Fibroblast of gingiva (primary cell): ENCODE measurements at regions not wholly inside any gene's neighbourhood (a gene's known extent, or its start where the extent isn't known, plus 50 kb on each side); places are given as distances from the start of the nearest gene placed in this dataset.

Experiments
- DNase-seq: peaks from one replicate; pipeline ENCODE4 v3.0.0-alpha.2; 2011; ENCODE audit warnings: low read depth

- DNase-seq, result no peak
Measured at GRCh38 chr3:79542-79941, 117.0 kb upstream of the CHL1 start.

DNA sequence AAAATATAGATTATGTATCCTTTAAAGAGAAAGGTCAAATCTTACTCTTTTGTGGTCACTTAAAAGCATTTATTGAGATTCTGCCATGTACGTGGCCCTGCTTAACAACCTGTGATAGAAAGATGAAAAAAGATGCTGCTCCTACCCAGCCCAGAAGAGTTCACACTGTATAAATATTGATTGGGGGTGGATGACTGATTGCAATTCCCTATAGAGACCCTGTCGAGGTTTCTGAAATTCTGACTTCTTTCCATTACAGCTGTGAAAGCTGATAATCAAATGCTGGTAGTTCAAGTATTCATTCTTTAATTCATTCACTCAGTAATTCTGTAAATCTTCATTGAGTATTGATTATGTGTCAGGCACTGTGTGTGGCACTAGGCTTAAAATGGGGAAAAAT is 114.1 kb upstream of the CHL1 start:
- no peak for DNase-seq

GRCh38 chr3:83096-83495 is 113.5 kb upstream of the CHL1 start:
- no peak for DNase-seq

GRCh38 chr3:85180-85579 is 111.4 kb upstream of the CHL1 start:
- DNase-seq, result no peak

DNA sequence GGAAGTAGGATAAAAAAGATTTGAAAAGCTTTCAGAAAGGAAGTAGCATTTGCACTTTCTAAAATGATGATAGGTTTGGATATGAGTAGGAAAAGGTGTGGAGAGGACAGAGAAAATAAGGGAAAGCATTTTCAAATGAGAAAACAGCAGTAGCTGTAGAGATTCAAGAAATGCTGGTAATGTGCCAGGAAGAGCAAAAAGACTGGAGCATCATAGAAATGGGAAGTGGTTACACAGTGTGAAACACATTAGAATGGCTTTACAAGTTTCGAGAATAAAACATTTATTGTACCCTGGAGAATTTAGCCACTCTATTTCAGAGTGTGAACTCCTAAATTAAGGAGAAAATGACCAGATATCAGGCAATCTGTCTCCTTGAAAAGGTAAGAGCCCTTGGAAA is 108.3 kb upstream of the CHL1 start:
- no peak for DNase-seq

GRCh38 chr3:93746-94145 is 102.8 kb upstream of the CHL1 start:
- DNase-seq, result no peak

GRCh38 chr3:96259-96658 is 100.3 kb upstream of the CHL1 start:
- no peak for DNase-seq

DNA sequence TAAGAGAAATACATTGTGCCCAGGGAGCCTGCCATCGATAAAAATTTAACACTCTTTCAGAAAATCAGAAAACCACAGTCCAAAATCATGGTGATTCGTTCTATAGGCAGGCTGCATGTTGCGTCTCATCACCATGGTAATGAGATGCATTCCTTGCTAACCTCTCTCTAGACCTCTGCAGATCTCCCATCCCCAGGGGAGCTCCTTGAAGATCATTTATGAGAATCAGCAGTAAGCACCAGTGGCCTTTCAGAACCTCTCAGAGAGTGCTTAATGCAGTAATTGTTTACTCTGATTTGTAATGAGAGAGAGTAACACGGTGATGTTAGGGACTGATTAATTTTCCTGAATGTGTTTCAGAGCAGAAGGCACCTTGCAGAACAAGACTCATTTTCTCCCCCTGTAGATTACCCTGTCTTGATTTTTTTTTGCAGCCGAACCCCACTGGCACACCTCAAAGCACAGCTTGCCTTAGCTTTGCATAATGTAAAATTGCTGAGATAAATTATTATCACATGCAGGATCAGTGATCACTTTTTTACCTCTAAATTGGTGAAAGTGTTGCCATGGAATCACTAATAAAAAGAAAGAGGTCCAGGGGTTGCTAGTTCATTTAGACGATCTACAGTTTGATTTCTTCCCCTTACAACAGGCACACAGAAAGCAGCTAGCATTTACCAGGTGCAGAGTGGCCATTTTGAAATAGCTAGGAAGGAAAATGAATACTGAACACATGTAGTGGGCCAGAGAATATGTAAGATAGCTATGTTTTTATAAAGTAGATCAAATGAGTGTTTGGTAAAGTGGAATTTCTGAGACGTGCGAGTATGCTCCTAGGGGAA is 98.9 kb upstream of the CHL1 start:
- no peak for DNase-seq

DNA sequence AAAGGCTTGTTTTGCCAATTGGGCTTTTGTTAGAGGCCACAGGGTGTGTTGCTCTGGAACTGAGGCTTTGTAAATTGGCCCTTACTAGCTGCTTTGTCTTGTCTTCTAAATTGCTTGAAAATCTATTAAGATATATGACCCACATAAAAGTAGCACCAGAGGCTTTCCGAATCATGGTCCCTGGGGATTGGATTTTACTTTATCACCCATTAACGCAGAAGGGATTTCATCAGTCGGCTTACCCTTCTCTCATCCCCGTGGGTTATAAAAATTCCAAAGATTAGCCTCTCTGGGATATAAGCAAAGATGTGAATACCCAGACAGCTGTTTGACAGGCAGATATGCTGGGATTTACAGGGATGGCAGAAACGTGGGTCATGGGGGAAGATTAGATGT is 98.3 kb upstream of the CHL1 start:
- no peak for DNase-seq

- no peak for DNase-seq
Measured at GRCh38 chr3:99506-99905, 97.1 kb upstream of the CHL1 start.

DNA sequence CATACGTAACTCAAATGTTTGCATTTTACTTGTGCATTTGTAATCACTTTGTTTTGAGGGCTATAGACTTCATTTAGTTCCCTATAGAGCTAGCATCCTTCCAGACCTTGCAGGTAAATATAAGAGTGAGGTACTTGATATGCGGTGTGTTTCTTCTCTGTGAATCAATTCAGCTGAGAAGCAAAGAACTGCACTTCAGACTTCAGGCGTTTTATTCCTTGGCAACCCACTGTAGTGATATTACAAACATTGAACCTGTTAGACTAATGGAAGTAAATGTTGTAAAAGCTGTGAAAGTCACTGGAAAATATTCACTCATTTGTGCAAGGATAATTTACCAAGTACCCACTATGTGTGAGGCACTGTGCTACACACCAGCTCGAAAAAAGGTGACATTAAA is 94.1 kb upstream of the CHL1 start:
- no peak for DNase-seq

DNA sequence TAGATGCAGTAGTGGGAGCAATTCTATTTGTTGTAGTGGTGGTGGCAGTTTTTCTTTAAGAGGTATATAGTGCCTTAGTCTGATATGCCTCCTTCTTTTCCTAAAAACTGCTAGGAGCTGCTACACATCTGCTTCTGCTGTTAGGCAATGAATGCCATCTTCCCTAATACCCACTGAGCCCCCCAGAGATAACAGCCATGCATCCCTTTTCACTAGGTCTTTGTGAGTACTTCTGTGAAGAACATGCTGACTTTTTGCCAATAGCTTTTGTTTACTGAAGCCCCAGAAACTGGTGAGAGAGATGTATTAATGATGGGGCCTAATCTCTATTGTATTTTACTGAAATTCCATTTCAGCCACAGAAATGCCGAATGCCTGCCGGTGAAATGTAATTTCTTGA is 92.6 kb upstream of the CHL1 start:
- no peak for DNase-seq

- DNase-seq, result no peak
Measured at GRCh38 chr3:105585-105984, 91.0 kb upstream of the CHL1 start.

DNA sequence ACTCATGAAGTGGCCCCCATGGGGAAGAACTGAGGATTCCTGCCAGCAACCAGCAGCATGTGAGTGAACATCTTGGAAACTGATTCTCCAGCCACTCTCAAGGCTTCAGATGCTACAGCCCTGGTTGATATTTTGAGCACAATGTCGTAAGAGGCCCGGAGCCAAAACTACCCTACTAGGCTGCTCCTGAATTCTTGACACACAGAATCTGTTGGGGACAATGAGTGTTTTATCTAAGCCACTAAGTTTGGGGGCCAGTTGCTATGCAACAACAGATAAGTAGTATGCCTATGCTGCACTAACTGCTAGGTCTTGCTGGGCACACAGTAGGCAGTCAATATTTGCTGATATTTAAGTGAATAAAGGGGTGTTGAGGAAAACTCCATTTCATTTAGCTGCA is 89.9 kb upstream of the CHL1 start:
- no peak for DNase-seq

GRCh38 chr3:111143-112069 is 85.2 kb upstream of the CHL1 start:
- no peak for DNase-seq

DNA sequence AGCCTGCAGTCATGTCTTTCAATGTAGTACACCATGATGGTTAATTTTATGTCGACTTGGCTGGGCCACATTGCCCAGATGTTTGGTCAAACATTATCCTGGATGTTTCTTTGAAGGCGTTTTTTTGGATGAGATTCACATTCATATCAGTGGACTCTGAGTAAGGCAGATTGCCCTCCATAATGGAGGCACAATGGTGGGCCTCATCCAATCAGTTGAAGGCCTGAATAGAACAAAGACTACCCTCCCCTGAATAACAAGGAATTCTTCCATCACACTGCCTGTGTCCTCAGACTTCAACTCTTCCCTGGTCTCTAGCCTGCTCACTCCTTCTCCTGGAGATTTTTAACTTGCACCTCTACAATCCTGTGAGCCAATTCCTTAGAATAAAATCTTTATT is 83.8 kb upstream of the CHL1 start:
- no peak for DNase-seq

DNA sequence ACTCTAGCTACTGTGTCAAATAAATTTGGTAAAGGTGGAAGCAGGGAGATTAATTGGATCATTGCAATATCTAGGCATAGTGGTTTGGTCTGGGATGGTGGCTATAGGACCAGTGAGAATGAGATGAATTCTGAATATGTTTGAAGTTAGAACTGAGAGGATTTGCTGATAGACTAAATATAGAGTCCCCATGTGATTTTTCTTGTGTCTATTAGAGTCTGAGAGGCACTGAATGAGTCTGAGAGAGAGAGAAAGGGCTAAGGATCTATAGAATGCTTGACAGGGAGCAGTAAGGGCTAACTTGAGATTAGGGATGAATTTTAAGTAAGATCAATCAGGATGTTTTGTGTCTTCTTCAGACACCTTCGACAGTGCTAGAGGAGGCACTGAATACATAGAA is 77.9 kb upstream of the CHL1 start:
- no peak for DNase-seq

- DNase-seq, result no peak
Measured at GRCh38 chr3:123341-123740, 73.2 kb upstream of the CHL1 start.

GRCh38 chr3:124557-125179 is 71.9 kb upstream of the CHL1 start:
- no peak for DNase-seq

GRCh38 chr3:128515-129172 is 67.9 kb upstream of the CHL1 start:
- DNase-seq, result no peak

DNA sequence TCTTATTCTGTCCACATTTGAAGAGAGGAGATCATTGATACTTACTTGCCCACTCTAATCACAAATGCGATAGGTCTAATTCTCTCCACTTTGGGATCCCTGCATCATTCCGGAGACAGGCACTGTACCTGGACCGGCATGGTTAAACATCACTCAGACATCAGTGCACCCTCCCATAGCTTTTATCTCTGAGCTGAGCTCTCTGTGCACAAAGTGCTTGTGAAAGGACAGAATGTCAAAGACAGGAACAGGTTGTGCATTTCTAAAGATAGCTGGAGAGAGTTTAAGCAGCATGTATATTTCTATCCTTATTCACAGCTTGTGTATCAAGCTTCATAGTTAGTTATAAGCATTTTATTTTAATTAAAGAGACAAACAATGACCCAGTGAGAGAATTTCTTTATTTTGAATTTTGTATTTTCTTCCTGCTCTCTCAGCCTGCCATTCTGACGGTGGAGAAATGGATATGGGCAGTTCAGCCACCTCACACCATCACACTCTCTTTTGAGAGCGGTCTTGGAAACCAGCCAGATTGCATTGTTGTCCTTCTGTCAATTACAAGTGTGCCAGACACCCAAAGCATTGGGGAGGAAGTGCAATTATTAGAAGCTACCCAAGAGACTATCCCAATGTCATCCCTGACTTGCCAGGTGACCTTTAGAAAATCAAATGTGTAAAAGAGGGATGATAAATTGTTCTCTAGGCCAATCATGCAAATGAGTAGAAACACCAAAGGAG is 65.2 kb upstream of the CHL1 start:
- DNase-seq, result no peak

DNA sequence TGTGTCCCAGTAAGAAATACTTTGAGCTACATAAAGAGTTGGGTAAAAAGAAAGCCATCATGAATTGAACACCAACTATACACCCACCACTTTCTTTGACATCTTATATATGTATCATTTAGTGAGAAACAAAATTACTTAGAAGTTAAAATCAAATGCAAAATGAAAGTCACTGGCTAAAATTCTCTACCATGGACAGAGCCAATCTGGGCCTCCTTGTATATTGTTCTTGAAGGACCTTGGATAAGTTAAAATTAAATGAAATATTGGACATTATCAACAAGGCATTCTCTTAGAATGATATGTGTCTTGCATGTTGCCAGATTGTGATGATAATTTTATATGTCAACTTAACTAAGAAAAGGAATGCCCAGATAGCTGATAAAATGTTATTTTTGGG is 64.2 kb upstream of the CHL1 start:
- no peak for DNase-seq
